Right lobe of liver (tissue), 4 donors: ENCODE measurements at regions not wholly inside any gene's neighbourhood (a gene's known extent, or its start where the extent isn't known, plus 50 kb on each side); places are given as distances from the start of the nearest gene placed in this dataset.

Experiments
- CTCF ChIP-seq, 4 donors: fragments of 200-600 bp in 3 of 4; fragments of 450-650 bp in 1 of 4; IDR thresholded peaks; one replicate each; pipeline versions ENCODE4 v1.5.1 to v1.8.0; 2016 to 2022; ENCODE audit warnings: antibody characterized with exemption in 4 of 4, mild to moderate bottlenecking in 2 of 4
- POLR2A ChIP-seq: fragments of 450-650 bp; IDR thresholded peaks from one replicate; pipeline ENCODE4 v1.6.1; 2017; ENCODE audit warnings: antibody characterized with exemption, mild to moderate bottlenecking
- donor health status: DM: no; HTN: no; CAD: no.
- donor health status: DM: no; HTN: no; CAD: no.
- donor health status: DM: no; HTN: yes; CAD: no.

- TF ChIP-seq CTCF (IDR thresholded peaks at IDR 0.05) (no peak), POLR2A (no peak)
Observed at GRCh38 chr2:8572712-8573233, 109.1 kb upstream of the ID2 start.
